NCI-H2227 (cell line): ENCODE measurements at regions not wholly inside any gene's neighbourhood (a gene's known extent, or its start where the extent isn't known, plus 50 kb on each side); places are given as distances from the start of the nearest gene placed in this dataset.

ENCODE experiments used
- DNase-seq: peaks from one replicate; lab custom pipeline; 2025; ENCODE audit not compliant: unreplicated experiment; lab: John Stamatoyannopoulos, UW

DNA sequence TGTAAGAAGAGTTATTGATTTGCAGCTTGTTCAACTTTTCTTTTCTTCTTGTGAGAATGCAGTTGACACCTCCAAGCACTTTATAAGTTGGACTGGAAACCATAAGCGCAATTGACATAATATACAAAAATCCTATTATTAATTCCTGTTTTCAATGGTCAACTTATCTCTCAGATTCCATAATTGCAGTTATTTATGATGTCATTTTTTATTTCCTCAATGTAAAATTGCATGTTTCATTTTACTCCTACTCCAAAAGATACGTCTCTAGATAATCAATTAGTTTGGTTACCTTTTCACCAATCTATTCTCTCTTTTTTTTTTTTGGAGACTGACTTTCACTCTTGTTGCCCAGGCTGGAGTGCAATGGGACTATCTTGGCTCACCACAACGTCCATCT is 1416.1 kb upstream of the CDH6 start:
- DNase-seq, result no peak

DNA sequence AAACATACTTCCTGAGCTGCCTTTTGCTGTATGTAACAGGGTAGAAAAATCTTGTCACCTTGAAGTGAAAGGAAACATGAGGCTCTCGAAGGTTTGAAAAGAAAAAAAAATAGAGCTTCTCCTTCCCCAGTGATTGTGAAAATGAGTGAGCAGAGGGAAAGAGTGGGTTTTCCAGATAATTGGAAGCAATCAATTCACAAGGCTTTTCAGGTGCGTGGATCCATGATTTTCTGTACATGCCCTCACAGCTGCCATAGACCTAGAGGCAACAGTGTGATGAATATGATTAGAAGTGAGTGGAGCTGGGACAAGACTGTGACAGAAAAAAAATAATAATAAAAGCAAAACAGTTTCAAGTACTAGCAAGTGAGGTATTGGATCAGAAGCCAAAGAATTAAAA is 1422.5 kb upstream of the CDH6 start:
- no peak for DNase-seq

DNA sequence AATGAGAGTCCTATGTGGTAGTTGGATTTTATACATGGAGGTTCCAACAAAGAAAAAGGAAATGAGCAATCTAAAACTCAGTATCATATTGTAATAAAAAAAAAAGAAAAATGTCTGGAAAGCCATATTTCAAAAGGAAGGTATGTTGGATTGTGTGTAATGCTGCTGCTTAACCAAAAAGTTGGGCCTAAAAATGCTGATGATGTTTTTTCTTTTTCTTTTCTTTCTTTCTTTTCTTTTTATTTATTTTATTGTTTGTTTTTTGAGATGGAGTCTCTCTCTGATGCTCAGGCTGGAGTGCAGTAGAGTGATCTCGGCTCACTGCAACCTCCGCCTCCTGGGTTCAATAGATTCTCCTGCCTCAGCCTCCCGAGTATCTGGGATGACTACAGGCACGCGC is 1424.0 kb upstream of the CDH6 start:
- no peak for DNase-seq

DNA sequence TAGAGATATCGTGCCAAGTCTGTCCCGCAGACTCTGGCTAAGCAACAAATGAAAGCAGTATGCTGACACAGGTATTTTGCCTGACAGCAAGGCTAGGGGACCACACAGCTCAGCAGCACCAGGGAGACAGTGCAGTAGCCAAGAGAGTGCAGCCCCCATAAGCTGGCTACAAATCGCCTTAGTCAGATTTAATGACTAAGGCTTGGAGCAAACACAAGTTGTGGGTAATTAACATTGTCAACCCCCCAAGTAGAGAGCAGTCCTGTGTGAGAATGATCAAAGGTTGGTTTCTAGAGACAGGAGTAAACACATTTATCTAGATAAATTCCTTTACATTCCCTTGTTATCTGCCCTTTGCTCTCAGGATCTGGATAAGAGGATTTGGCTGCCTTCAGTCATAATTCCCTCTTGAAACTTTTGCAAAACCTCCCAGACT is 1434.5 kb upstream of the CDH6 start:
- DNase-seq, result no peak

DNA sequence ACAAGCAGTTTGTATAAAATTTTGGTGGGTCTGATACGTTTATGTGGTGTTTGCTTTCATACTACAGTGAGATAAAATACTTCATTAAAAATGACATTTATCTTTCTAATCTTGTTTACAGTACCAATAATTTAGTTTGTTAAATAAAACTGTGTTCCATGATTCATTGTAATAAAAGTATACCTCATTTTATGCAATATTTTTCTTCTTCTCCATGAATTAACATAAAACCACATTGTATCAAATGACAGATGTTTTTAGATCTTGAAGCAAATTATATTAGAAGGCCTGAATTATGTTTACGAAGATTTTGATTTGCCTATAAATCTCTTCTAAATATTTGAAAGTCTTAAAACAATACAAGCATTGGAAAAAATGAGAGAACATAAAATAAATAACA is 1443.0 kb upstream of the CDH6 start:
- DNase-seq, result no peak

DNA sequence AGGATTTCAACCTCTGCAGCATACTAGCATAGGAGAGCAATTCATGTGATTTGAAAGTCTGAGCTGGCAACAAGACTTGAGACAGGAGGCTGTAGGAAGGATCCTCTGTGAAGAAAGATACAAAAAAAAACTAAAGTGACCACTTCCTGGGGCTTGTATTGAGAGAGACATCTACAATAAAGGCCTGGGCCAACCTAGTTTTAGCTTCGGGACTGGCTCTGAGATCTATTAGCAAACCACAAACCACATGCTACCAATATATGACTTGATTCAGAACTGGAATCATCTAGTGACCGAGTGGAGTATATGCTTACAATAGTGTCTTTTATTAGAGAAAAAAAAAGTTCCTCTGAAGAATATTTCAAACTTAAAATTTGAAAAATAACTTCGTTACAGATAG is 1448.9 kb upstream of the CDH6 start:
- no peak for DNase-seq

DNA sequence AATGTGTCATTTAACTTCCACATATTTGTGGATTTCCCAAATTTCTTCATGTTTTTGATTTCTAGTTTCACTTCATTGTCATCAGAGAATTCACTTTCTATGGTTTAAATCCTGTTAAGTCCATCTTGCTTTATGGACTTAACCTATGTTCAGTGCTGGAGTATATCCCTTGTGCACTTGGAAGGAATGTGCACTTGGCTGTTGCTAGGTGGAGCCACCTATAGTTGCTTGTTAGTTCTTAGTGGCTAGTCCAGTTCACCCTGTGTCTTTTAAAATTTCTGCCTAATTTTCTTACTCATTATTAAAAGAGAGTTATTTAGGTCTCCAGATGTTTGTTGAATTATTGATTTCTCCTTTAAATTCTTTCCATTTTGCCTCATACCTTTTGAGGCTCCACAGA is 1472.5 kb upstream of the CDH6 start:
- DNase-seq, result no peak

DNA sequence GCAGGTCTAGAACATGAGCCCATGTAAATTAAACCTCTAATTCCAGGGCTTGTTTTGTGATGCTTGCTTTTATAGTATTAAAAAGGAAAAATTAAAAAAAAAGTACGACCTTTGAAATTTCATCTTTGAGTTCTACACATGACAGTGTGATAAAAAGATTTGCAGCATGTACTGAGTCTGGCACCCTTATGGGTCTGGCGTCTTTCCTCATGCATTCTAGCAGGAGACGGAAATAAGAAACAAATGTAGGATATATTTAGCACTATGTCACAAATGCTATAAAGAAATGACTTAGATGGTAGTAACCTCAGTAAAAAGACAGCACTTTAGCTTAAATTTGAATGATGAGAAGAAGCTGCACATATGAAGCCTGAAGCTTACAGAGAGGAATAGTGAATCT is 1474.3 kb upstream of the CDH6 start:
- no peak for DNase-seq

DNA sequence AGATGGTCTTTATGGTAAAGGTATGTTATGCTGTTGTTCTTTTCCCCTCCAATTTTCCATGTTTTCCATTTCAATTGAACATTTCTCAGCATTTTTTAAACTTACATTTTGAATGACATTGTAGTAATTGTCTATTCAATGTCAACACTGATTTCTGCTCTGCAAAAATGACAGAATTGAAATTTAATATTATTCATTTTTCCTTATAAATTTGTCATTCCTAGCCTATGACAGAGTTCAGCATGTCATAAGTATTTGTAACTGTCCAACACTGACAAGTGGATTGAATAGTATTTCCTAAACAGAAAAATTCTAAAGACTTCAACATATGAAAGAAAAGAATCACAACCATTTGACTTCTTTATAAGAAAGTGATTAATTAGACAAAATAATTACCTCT is 1478.3 kb upstream of the CDH6 start:
- no peak for DNase-seq

DNA sequence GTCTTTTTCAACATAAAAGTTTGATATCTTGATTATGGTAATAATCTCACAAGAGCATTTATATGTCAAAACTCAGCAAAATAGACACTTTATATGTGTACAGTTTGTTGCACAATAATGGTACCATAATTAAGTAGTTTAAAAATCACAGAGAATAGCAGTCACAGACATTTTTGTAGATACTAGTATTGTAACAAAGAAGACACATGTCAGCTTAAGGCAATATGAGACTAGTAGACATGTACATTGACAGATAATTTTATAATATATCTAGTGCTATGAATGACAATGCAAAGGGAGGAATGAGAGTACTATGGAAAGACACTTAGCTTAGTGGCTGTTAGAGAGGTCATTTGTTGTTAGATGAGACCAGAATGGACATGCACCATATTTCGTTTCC is 1490.6 kb upstream of the CDH6 start:
- DNase-seq, result no peak

DNA sequence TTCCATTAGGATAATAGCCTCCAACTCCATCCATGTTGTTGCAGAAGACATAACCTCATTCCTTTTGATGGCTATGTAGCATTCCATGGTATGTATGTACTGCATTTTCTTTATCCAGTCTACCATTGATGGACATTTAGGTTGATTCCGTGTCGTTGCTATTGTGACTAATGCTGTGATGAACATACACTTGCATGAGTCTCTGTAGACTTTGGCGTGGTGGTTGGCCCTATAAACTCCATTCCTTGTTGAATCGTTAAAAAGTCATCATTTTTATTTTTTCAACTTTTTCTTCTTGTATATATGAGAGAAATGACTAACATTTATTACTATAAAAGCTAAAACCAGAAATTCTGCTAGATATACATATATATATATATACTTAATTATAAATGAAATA is 1491.9 kb upstream of the CDH6 start:
- DNase-seq, result no peak

DNA sequence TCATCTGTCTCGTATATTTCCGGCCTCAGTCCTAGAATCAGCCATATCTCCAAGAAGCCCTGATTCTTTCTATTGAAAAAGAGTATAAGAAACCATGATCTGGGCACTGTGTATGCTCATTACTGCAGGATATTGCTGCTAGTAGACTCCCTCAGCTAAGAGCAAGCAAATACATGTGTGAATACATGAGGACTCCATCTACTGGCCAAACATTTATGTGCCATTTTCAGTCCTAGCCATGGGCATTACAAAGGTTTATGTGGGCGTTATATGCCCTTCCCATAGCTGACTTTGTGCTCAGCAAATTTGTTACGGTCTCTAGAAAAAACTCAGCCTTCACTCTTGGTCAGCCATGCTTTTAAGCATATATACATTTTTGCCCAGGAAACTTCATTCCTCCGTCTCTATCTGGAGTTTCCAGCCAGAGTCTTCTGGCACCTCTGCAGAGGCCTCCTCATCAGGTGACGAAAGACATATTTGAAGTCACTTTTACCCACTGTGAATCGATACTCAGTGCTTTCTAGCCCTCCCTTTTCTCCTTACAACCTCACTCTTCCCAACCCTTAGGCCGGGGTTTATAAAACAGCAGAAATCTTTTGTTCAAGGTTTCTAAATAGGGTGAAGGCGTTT is 1495.6 kb upstream of the CDH6 start:
- DNase-seq, result no peak

DNA sequence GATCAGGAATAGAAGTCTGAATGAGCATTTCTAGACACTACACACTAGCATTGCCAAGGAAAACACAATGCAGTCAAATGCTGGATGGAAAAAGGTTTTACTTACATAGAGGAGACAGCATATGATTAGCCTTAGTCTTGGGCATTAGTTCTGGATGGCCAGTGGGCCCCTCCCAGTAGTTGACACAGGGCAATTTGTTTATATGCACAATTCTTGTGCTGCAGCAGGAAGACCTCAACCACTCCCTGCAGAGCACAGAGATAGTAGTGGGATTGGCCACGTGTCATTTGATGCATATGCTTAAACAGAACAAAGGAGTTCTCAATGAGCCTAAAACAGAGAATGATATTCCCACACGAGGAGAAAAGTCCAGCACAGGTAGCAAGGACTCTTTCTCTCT is 1496.2 kb upstream of the CDH6 start:
- DNase-seq, result no peak

DNA sequence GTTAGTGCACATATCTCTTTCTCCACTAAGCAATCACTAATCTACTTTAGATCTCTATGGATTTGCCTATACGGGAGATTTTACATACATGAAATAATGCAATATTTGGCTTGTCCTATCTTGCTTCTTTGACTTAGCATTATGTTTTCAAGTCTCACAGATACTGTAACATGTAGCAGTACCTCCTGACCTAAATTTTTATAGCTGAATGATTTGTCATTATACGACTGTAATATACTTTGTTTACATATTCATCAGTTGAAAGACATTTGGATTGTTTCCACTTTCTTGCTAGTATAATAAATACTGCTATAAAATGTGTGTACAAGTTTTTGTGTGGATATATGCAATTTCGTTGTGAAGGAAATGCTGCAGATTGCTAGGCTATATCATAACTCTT is 1520.8 kb upstream of the CDH6 start:
- DNase-seq, result no peak

DNA sequence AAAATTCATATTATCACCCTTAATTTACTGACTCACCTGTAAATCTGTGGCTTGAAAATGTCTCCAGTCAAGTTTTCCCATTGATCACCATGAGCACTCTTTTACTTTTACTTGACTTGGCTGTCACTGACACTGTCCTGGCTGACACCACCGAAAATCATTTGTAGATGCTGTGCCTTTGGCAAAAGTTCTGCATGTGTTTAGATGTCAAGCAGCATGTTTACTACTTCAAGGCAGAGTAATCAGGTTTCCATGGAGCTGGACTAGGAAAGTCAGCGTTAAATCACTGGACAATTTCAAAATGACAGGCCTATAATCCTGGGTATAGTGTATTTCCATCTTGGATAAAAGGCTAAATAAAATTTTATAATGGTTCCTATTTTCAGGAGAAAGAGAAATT is 1530.6 kb upstream of the CDH6 start:
- DNase-seq, result no peak

DNA sequence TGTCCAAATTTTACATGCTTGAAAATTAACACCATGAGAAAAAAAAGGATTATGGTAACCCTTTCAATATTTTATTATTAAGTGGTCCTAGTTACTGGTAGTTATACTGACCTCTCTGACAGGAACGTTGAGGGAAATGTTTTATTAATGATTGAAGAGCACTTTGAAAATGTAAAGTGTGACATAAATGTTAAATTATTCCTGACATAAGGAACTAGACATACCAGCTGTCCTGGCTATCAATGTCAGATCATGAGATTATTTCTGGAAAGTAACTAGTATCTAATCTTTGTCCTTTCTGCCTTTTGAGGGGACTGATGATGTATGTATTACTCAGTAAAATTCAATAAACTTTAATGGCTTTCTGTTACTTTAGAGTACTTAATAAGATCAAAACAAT is 1538.5 kb upstream of the CDH6 start:
- DNase-seq, result no peak

DNA sequence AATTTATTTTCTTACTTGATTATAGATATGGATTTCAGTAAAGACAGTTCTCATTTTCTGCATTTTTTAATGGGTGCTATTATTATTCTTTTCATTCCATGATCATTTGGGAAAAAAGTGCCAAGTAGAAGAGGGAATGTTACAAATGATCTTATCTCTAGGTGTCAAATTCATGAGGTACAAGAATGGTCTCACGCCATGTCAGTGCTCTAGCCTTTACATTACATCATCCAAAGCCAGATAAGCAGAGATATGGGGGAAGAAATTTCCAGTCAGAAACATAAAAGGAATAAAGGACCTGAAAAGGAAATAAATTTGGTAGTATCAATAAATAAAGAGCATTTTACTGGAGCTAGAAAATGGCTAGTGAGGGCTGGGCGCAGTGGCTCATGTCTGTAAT is 1544.2 kb upstream of the CDH6 start:
- no peak for DNase-seq

DNA sequence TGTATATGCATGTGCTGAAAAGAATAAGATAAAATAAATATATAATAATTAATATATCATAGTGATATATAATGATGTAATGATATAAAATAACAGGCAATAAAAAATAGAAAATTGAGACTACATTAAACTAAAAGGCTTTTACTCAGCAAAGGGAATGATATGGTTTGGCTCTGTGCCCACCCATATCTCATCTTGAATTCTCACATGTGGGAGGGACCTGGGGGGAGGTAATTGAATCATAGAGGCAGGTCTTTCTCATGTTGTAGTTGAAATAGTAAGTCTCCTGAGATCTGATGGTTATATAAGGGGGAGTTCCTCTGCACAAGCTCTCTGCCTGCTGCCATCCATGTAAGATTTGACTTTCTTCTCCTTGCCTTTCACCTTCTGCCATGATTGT is 1550.9 kb upstream of the CDH6 start:
- no peak for DNase-seq

DNA sequence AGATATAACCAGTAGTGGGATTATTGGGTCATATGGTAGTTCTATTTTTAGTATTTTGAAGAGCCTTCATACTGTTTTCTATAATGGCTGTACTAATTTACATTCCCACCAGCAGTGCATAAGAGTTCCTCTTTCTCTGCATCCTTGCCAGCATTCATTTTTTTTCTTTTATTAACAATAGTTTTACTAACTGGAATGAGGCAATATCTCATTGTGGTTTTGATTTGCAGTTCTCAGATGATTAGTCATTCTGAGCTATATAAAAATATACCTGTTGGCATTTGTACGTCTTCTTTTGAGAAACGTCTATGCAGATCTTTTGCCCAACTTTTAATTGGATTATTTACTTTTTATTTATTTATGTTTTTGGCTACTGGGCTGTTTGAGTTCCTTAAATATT is 1579.3 kb upstream of the CDH6 start:
- DNase-seq, result no peak

DNA sequence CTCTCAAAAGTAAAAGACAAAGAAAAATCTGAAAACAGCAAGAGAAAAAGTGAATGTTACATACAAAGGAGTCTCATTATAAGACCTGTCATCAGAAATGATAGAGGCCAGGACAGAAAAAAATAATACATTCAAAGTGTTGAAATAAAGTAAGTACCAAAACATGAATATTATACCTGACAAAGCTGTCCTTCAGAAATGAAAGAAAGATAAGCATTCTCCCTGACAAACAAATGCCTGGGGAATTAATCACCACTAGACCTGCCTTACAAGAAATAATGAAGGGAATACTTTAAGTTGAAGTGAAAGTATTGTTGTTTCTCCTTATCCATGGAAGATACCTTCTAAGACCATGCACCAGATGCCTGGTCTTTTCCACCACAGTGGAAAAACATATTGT is 1605.2 kb upstream of the CDH6 start:
- DNase-seq, result no peak

DNA sequence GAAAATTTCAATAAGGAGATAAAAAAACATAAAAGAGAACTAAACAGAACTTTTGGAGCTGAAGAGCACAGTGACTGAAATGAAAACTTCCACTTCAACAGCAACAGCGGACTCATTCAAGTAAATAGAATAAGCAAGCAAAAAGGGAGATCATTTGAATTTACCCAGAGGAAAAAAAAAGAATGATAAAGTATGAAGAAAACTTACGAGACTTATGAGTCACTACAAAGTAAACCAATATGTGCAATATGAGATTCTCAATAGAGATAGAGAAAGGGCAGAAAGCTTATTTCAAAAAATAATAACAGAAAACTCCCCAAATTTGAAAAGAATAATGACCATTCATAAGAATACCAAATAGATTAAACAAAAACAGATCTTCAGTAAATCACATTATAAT is 1605.7 kb upstream of the CDH6 start:
- DNase-seq, result no peak

DNA sequence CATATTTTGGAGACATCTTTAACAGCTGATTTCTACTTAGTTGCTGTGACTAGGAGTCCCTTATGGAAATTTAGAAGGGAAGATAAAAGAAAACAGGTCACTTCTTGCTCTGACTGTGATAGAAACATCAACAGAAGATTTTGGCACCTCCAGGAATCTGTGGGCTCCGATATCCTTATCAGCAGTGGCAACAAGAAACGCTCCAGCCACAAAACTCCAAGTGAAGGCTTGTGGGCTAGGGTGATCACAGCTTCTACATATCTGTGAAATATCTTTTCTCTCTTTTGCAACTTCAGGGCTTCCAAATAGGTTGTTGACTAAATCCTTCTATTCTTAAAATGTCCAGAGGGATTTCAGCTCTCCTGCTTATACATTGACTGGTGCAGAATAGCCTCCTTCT is 1625.5 kb upstream of the CDH6 start:
- no peak for DNase-seq

DNA sequence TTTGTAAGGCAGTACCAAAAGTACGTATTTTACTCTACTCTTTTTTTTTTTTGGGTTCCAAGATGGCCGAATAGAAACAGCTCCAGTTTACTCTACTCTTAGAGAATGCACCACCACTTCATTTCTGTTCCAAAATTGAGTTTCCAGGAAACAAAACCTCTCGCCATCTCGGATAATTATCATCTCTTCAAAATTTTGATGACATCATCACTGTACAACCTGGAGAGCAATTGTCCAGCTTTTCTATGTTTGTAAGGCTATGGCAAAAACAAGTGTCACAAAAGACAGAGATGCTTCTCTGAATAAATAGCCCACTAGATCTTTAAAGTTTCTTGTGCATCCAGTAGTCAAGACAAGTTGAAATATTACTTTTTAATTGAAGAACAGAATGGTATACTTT is 1631.9 kb upstream of the CDH6 start:
- DNase-seq, result no peak

DNA sequence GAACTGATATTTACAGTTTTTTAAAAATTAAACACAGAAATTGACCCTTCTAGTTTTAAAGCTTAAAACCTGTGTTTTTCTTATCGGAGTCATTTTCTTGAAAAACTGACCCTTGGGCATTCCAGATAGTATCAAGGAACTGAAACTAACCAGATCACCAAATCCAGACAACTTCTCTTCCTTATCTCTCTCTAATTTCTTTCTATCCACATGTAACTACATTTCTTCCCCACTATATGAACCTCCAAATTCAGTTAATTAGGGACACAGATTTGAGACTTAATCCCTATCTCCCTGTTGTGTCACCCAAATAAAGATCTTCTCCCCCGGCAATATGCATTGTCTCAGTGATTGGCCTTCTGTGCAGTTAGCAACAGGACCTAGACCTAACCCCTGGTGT is 1643.0 kb upstream of the CDH6 start:
- no peak for DNase-seq
